Natural killer cell (primary cell): ENCODE measurements at regions not wholly inside any gene's neighbourhood (a gene's known extent, or its start where the extent isn't known, plus 50 kb on each side); places are given as distances from the start of the nearest gene placed in this dataset.

ENCODE experiments used
- ATAC-seq, 3 donors: fragments of 150-1000 bp in 2 of 3; fragments of 200-7000 bp in 1 of 3; cut with Tn5 transposase; 1 replicate in 1 of 3; 2 replicates in 2 of 3; pipeline ENCODE4 v1.10.0; 2021; ENCODE audit warnings: mild to moderate bottlenecking in 2 of 3, moderate library complexity in 2 of 3
- DNase-seq, 2 donors: peaks; one replicate each; pipeline versions ENCODE4 v3.0.0 to v3.0.0-alpha.2; 2013 to 2021; ENCODE audit warnings: mixed read lengths in 1 of 2
- H3K27ac ChIP-seq: one replicate; pipeline ENCODE4 v1.5.1; 2013; ENCODE audit warnings: mild to moderate bottlenecking, low read length
- H3K27me3 ChIP-seq: one replicate; pipeline ENCODE4 v1.6.1; 2013; ENCODE audit warnings: low read length; ENCODE audit not compliant: control insufficient read depth, insufficient read depth
- H3K36me3 ChIP-seq: one replicate; pipeline ENCODE4 v1.6.1; 2013; ENCODE audit warnings: low read length; ENCODE audit not compliant: control insufficient read depth, insufficient read depth
- H3K4me1 ChIP-seq: one replicate; pipeline ENCODE4 v1.6.1; 2013; ENCODE audit warnings: low read length; ENCODE audit not compliant: control insufficient read depth, insufficient read depth
- H3K4me3 ChIP-seq: one replicate; pipeline ENCODE4 v1.5.1; 2013; ENCODE audit warnings: low read length
- H3K9me3 ChIP-seq: one replicate; pipeline ENCODE4 v1.6.1; 2013; ENCODE audit warnings: low read length; ENCODE audit not compliant: control insufficient read depth, insufficient read depth
- H3K27ac Mint-ChIP-seq, 2 donors: one replicate each; pipeline ENCODE4 v1.8.0; 2022; ENCODE audit warnings: mild to moderate bottlenecking in 2 of 2, mixed read lengths in 2 of 2, moderate library complexity in 1 of 2
- H3K27me3 Mint-ChIP-seq, 2 donors: one replicate each; pipeline ENCODE4 v1.8.0; 2022; ENCODE audit warnings: low read depth in 2 of 2, mixed read lengths in 2 of 2
- H3K36me3 Mint-ChIP-seq: one replicate; pipeline ENCODE4 v1.8.0; 2022; ENCODE audit warnings: mixed read lengths
- H3K4me1 Mint-ChIP-seq, 2 donors: one replicate each; pipeline ENCODE4 v1.8.0; 2022; ENCODE audit warnings: mixed read lengths in 2 of 2
- H3K4me3 Mint-ChIP-seq: one replicate; pipeline ENCODE4 v1.8.0; 2022; ENCODE audit warnings: mild to moderate bottlenecking, moderate library complexity, mixed read lengths
- H3K9me3 Mint-ChIP-seq, 2 donors: one replicate each; pipeline ENCODE4 v1.8.0; 2022; ENCODE audit warnings: mixed read lengths in 2 of 2
- WGBS: methylation state at CpG from one replicate; pipeline ENCODE4 v1.1.7; 2013; ENCODE audit warnings: missing lambda C conversion rate; ENCODE audit not compliant: insufficient coverage; 5-methylcytosine and 5-hydroxymethylcytosine counted together
- intact Hi-C: fragments of 100-400 bp; cut with micrococcal nuclease; formaldehyde crosslinking; loops from one replicate; pipeline ENCODE4 v1.14.2; 2022
- TF ChIP-seq, protein P1 (sequence below): fragments of 200-600 bp; IDR thresholded peaks from one replicate; pipeline ENCODE4 v1.8.0; 2022; ENCODE audit warnings: antibody characterized with exemption

DNA sequence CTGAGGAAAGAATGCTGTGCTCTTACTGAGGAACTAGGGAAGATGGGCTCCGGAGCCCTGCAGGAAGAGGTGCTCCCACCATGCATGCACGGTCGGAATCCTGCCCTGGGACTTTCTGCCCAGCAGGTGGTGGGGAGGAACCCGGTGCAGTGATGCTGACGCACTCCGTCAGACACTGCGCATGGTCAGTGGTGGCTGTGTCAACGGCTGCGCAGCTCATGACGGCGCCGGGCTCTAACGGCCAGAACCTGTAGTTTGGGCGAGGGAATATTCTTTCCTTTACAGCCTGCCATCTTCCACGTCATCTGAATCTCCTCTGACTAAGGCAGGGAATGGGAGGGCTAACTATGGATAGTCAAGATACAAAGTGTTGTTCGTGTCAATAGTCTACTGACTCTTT lies 189.2 kb upstream of the MGMT start:
- WGBS, result 96% methylated on average over 16 of the region's 16 CpGs
- H3K4me3 ChIP-seq, result no peak overlapping the region
- peaks cover 7% of the 10 kb centered on the region for H3K27me3 ChIP-seq
- H3K36me3 ChIP-seq, result no peaks in the 10 kb centered on the region
- Mint-ChIP-seq H3K36me3 (peaks cover 4% of the 10 kb centered on the region), H3K27me3 (peaks cover 26 to 66% of the 10 kb centered on the region in 2 donors), H3K4me1 (peaks cover 9 to 17% of the 10 kb centered on the region in 2 donors), H3K9me3 (peaks cover 3 to 6% of the 10 kb centered on the region in 2 donors), H3K27ac (no peak overlapping the region), H3K4me3 (no peak overlapping the region)
- ATAC-seq (no peak), DNase-seq (no peak)
- H3K27ac ChIP-seq, result no peak overlapping the region
- intact Hi-C loops, result no loop called here
- TF ChIP-seq, protein P1, sequence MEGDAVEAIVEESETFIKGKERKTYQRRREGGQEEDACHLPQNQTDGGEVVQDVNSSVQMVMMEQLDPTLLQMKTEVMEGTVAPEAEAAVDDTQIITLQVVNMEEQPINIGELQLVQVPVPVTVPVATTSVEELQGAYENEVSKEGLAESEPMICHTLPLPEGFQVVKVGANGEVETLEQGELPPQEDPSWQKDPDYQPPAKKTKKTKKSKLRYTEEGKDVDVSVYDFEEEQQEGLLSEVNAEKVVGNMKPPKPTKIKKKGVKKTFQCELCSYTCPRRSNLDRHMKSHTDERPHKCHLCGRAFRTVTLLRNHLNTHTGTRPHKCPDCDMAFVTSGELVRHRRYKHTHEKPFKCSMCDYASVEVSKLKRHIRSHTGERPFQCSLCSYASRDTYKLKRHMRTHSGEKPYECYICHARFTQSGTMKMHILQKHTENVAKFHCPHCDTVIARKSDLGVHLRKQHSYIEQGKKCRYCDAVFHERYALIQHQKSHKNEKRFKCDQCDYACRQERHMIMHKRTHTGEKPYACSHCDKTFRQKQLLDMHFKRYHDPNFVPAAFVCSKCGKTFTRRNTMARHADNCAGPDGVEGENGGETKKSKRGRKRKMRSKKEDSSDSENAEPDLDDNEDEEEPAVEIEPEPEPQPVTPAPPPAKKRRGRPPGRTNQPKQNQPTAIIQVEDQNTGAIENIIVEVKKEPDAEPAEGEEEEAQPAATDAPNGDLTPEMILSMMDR, result no peak
- no peaks in the 10 kb centered on the region for H3K9me3 ChIP-seq
- peaks cover 7% of the 10 kb centered on the region for H3K4me1 ChIP-seq

DNA sequence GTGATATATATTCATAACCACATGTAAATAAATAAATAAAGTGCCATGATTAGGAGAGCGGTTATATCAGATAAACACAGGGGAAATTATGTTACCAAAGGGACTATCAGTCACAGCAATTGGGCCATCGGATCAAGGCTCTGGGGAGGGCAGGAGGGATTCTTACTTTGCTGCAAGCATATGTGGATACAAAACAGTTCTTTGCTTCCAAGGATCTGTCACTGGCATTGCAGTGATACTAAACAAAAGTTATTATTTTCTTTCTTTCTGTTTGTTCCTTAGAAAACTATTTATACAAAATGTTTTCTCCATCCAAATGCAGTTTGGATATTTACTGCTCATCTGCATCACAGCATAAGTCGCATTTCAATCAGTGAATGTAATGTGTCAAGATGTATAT lies 188.4 kb upstream of the MGMT start:
- Histone ChIP-seq H3K4me1 (peaks cover 7% of the 10 kb centered on the region), H3K27ac (no peak overlapping the region), H3K4me3 (no peak overlapping the region), H3K9me3 (no peaks in the 10 kb centered on the region), H3K36me3 (no peaks in the 10 kb centered on the region), H3K27me3 (peaks cover 7% of the 10 kb centered on the region)
- peaks cover 3 to 6% of the 10 kb centered on the region in 2 donors for H3K9me3 Mint-ChIP-seq
- intact Hi-C loops, result no loop called here
- no peak overlapping the region for H3K27ac Mint-ChIP-seq
- WGBS, result 89% methylated on average over 3 of the region's 3 CpGs
- peaks cover 26 to 69% of the 10 kb centered on the region in 2 donors for H3K27me3 Mint-ChIP-seq
- peaks cover 4% of the 10 kb centered on the region for H3K36me3 Mint-ChIP-seq
- DNase-seq (no peak), ATAC-seq (no peak)
- TF ChIP-seq, protein P1, result no peak
- peaks cover 9 to 17% of the 10 kb centered on the region in 2 donors for H3K4me1 Mint-ChIP-seq
- no peak overlapping the region for H3K4me3 Mint-ChIP-seq

DNA sequence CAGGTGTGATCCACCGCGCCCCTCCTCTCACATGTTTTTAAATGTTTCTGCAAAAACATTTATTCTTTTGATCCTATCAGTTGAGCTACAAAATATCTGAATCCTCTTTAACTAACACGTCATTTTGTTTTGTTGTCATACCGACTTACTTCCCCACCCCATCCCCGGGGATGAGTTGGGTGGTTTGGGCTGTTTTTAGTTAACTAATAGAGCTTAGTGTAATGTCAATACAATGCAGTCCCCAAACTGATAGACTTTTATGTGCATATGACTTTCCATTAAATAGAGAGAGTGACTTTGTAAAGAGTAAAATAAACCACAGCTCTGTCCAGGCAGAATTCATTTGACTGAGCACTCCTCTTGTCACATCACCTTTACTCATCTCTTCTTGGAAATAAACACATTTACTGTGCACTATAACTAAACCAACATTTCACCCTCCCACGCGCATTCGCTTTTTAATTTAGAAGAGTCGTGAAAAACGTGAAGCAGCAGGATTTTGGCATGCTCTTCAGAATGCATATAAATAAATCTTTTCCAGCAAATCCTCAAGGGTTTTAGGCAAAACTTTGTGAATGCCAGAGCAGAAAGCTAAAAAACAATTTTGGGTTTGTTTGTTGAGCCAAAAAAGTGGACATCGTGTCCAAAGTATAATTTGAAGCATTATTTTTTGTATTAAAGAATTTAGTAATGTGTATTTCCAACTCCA lies 187.4 kb upstream of the MGMT start:
- Mint-ChIP-seq H3K36me3 (peaks cover 4% of the 10 kb centered on the region), H3K4me3 (no peak overlapping the region), H3K27ac (no peak overlapping the region), H3K9me3 (peaks cover 3 to 6% of the 10 kb centered on the region in 2 donors), H3K4me1 (peaks cover 9 to 17% of the 10 kb centered on the region in 2 donors), H3K27me3 (peaks cover 24 to 67% of the 10 kb centered on the region in 2 donors)
- Histone ChIP-seq H3K4me1 (peaks cover 7% of the 10 kb centered on the region), H3K4me3 (no peak overlapping the region), H3K27ac (no peak overlapping the region), H3K27me3 (peaks cover 7% of the 10 kb centered on the region), H3K36me3 (no peaks in the 10 kb centered on the region), H3K9me3 (no peaks in the 10 kb centered on the region)
- ATAC-seq (no peak), DNase-seq (no peak)
- intact Hi-C loops, result no loop called here
- WGBS, result 93% methylated on average over 8 of the region's 11 CpGs
- TF ChIP-seq, protein P1, result no peak

DNA sequence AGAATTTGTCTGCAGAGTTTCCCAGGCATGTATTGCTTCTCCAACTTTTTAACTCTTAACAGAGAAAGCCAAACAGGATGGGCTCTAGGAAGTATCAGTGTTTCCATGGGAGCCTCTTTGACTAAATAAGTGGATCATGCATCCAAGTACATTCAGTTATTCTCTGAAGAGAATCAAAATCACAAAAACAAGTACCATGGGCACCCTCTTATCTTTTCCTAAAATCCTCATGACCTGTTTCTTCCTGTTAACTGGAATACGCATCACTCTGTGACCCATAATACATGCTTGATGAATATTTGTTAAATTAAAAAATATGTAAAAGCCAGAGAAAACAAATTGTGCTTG lies 186.9 kb upstream of the MGMT start:
- no peak overlapping the region for H3K4me3 Mint-ChIP-seq
- intact Hi-C loops, result no loop called here
- H3K9me3 Mint-ChIP-seq, result peaks cover 3 to 6% of the 10 kb centered on the region in 2 donors
- peaks cover 7% of the 10 kb centered on the region for H3K4me1 ChIP-seq
- TF ChIP-seq, protein P1, result no peak
- DNase-seq, result no peak
- peaks cover 4% of the 10 kb centered on the region for H3K36me3 Mint-ChIP-seq
- H3K4me3 ChIP-seq, result no peak overlapping the region
- no peak overlapping the region for H3K27ac ChIP-seq
- no peak for ATAC-seq
- H3K4me1 Mint-ChIP-seq, result peaks cover 9 to 17% of the 10 kb centered on the region in 2 donors
- peaks cover 19 to 62% of the 10 kb centered on the region in 2 donors for H3K27me3 Mint-ChIP-seq
- H3K27me3 ChIP-seq, result peaks cover 7% of the 10 kb centered on the region
- H3K9me3 ChIP-seq, result no peaks in the 10 kb centered on the region
- no CpG with 5 or more reads among the region's 1 CpG for WGBS
- no peak overlapping the region for H3K27ac Mint-ChIP-seq
- H3K36me3 ChIP-seq, result no peaks in the 10 kb centered on the region
